ENCODE measurements at regions not wholly inside any gene's neighbourhood (a gene's known extent, or its start where the extent isn't known, plus 50 kb on each side); places are given as distances from the start of the nearest gene placed in this dataset.

DNA sequence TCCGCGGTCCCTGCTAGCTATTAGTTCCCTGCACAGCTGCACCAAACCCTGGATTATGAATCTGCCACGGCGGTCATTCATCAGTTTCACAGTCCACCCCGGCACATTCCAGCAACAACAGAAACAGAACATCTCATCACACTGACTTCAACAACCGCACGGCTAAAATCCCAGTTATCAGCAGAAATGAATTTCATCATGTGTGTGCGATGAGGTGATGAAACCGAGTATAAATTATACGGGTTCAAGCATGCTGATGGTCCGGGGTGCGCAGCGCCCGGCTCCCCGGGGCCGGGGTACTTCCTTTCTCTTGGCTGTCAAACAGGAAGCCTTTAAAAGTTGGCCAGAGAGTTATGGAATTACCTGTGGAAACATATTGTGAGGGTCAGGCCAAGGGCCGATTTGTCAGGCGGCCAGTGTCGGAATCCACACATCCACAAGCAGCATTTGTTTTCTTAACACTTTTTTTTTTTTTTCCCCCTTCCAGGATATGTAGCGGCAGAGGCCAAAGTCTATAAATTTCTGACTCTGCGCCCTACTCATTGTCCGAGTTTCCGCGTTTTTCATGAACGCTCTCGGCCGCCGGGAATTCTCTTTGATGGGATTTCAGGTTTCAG, 420.9 kb upstream of the MGMT start:
- TF ChIP-seq, protein P1, sequence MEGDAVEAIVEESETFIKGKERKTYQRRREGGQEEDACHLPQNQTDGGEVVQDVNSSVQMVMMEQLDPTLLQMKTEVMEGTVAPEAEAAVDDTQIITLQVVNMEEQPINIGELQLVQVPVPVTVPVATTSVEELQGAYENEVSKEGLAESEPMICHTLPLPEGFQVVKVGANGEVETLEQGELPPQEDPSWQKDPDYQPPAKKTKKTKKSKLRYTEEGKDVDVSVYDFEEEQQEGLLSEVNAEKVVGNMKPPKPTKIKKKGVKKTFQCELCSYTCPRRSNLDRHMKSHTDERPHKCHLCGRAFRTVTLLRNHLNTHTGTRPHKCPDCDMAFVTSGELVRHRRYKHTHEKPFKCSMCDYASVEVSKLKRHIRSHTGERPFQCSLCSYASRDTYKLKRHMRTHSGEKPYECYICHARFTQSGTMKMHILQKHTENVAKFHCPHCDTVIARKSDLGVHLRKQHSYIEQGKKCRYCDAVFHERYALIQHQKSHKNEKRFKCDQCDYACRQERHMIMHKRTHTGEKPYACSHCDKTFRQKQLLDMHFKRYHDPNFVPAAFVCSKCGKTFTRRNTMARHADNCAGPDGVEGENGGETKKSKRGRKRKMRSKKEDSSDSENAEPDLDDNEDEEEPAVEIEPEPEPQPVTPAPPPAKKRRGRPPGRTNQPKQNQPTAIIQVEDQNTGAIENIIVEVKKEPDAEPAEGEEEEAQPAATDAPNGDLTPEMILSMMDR (conservative IDR thresholded peaks at IDR 0.05): no peak
- H3K27ac ChIP-seq: no peak overlapping the region

DNA sequence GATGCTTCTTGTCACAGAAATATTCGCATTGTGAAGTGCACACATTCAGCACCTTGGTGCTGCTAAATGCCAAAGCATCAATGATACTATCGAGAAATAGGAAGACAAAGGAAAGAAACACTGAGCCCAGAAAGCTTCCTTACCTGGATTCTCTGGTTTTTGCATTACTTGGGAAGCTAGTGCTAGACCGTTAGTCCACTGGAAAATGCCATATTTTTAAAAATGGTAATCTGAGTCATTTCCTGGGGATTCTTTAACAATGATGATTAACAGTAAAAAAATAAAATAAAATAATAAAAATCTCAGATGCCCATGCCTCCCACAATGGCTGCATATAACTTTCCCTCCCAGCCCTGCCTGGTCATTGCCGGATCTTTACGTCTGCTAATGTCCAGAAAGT, 420.1 kb upstream of the MGMT start:
- no peak overlapping the region for H3K27ac ChIP-seq
- TF ChIP-seq, protein P1 (conservative IDR thresholded peaks at IDR 0.05): no peak

DNA sequence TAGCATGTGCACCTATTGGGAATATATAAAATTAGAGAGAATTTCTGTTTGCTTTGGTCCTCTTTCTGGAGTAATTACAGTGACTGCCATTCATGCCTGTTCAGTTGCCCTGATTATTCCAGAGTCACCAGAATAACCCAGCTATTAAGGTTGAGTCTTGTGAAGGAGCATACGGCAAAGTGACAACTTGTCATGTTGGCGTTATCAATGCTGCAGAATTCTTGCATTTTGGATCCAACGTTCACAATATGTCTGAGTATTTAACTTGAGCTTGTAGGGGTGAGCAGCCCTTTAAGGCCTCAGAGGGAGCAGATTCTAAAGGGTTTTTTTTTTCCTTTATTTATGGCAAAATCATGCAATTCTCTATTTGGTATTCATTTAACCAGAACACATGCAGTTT, 419.4 kb upstream of the MGMT start:
- H3K27ac ChIP-seq: no peak overlapping the region
- TF ChIP-seq, protein P1 (conservative IDR thresholded peaks at IDR 0.05): no peak

DNA sequence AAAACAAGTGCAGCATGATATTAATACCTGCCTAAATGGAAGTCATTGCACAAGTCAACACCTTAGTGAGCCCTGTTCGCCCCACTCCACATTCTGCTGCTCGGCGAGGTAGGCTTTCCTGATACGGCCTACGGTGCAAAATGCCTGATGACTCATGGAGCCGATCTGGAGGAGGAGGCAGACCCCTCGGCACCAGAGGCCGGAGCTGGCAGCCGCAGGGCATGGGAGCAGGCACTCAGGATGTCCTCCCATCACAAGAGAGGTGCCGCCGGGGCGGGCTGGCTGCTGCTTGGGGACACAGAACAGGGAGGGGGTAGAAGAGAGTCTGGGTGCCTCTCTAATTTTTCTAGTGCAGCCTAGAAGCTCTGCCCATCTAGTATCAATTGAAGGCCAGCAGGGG, 418.5 kb upstream of the MGMT start:
- no peak overlapping the region for H3K27ac ChIP-seq
- TF ChIP-seq, protein P1 (conservative IDR thresholded peaks at IDR 0.05): no peak

DNA sequence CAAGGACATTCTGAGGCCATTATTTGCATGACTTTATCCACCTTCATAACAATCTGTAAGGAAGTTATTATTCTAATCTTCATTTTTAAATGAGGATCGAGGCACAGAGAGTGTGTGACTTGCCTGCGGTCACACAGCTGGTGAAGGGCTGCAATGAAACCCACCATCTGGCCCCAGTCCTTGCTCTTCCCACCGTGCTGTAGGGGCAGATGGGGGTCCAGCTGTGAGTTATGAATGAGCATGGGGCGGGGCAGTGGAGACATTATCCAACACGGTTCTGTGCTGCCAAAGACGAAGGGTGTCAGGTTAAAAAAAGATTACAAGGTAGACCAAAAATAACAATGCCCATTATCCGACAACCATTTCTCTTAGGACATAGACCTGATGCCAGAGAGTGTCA, 417.5 kb upstream of the MGMT start:
- TF ChIP-seq, protein P1 (conservative IDR thresholded peaks at IDR 0.05): no peak
- no peak overlapping the region for H3K27ac ChIP-seq

DNA sequence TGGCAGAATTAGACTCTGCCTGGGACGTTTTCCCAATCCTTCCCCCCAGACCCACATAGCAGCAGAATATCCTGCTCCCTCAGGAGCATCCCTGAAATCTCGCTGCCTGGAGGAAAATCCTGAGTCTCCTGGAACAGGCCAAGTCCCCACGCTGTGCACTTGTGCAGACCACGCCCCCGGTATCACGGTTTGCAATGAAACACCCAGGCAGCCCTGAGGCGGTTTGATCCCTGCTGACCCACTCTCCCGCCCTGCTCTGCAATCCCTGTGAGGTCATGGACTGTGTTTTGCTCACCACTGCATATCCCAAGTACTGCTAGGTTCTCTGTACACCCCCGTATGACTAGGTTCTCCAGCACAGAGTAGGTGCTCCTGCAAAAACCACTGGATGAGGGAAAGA, 411.8 kb upstream of the MGMT start:
- H3K27ac ChIP-seq: no peak overlapping the region
- TF ChIP-seq, protein P1 (conservative IDR thresholded peaks at IDR 0.05): no peak

DNA sequence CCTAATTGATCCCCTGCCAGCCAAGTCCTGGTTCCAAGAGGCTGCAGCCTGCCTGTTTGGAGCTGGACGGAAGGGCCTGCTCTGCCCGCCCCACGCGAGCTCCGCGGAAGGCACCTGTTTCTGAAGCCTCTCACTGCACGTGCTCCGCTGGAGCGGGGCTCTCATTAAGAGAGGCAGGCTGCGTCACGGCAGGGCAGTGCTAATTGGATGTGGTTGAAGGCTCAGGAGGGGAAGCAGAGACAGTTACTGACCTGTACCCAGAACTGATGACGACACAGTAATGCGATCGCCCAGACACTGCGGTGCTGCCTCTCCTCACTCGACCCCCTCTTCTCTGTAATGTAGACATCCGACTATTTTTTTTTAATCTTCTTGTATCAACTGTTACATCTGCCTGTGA, 411.1 kb upstream of the MGMT start:
- no peak overlapping the region for H3K27ac ChIP-seq
- TF ChIP-seq, protein P1 (conservative IDR thresholded peaks at IDR 0.05): no peak
